Neural progenitor cell (in vitro differentiated cells): ENCODE measurements at regions not wholly inside any gene's neighbourhood (a gene's known extent, or its start where the extent isn't known, plus 50 kb on each side); places are given as distances from the start of the nearest gene placed in this dataset.

Experiments used
- DNase-seq: peaks from one replicate; pipeline ENCODE4 v3.0.0-alpha.2; 2016; ENCODE audit warnings: low spot score
- H2AFZ ChIP-seq: fragments of 200-600 bp; sonication (generic); replicated peaks from 2 replicates; pipeline ENCODE4 v1.6.1; 2016; ENCODE audit warnings: antibody characterized with exemption
- H3F3A ChIP-seq: fragments of 200-600 bp; sonication (generic); 2 replicates; pipeline ENCODE4 v1.6.1; 2016; ENCODE audit warnings: antibody characterized with exemption, low read depth
- H3K27ac ChIP-seq: fragments of 200-600 bp; sonication (generic); 2 replicates; pipeline ENCODE4 v1.5.1; 2016; ENCODE audit warnings: mild to moderate bottlenecking
- H3K27me3 ChIP-seq: fragments of 200-600 bp; sonication (generic); 2 replicates; pipeline ENCODE4 v1.6.1; 2016; ENCODE audit warnings: mild to moderate bottlenecking, moderate library complexity
- H3K36me3 ChIP-seq: fragments of 200-600 bp; sonication (generic); 2 replicates; pipeline ENCODE4 v1.5.1; 2016
- H3K4me1 ChIP-seq: fragments of 200-600 bp; sonication (generic); 2 replicates; pipeline ENCODE4 v1.6.1; 2016; ENCODE audit warnings: mixed run types
- H3K4me2 ChIP-seq: fragments of 200-600 bp; sonication (generic); 2 replicates; pipeline ENCODE4 v1.6.1; 2016
- H3K4me3 ChIP-seq: fragments of 200-600 bp; sonication (generic); 2 replicates; pipeline ENCODE4 v1.5.1; 2016
- H3K79me2 ChIP-seq: fragments of 200-600 bp; sonication (generic); 2 replicates; pipeline ENCODE4 v1.6.1; 2016; ENCODE audit warnings: low read depth
- H3K9ac ChIP-seq: fragments of 200-600 bp; sonication (generic); 2 replicates; pipeline ENCODE4 v1.6.1; 2016
- H3K9me3 ChIP-seq: fragments of 200-600 bp; sonication (generic); 2 replicates; pipeline ENCODE4 v1.5.1; 2016; ENCODE audit warnings: low read depth
- H4K20me1 ChIP-seq: fragments of 200-600 bp; sonication (generic); 2 replicates; pipeline ENCODE4 v1.6.1; 2016; ENCODE audit warnings: low read depth
- H3K27ac Mint-ChIP-seq: 3 replicates; pipeline ENCODE4 v1.8.0; 2021; ENCODE audit warnings: mixed read lengths
- H3K27me3 Mint-ChIP-seq: 2 replicates; pipeline ENCODE4 v1.8.0; 2022; ENCODE audit warnings: low read depth, mild to moderate bottlenecking, inconsistent platforms, moderate library complexity, mixed read lengths; ENCODE audit not compliant: insufficient read depth
- H3K36me3 Mint-ChIP-seq: 3 replicates; pipeline ENCODE4 v1.8.0; 2021; ENCODE audit warnings: mixed read lengths
- H3K4me1 Mint-ChIP-seq: 3 replicates; pipeline ENCODE4 v1.8.0; 2021; ENCODE audit warnings: mixed read lengths
- H3K4me3 Mint-ChIP-seq: 3 replicates; pipeline ENCODE4 v1.8.0; 2021; ENCODE audit warnings: mild to moderate bottlenecking, moderate library complexity, mixed read lengths
- H3K9me3 Mint-ChIP-seq: 3 replicates; pipeline ENCODE4 v1.8.0; 2020; ENCODE audit warnings: mixed read lengths
- EZH2 ChIP-seq: fragments of 200-600 bp; sonication (generic); IDR thresholded peaks from 2 replicates; pipeline ENCODE4 v1.6.1; 2017; ENCODE audit warnings: antibody characterized with exemption, mild to moderate bottlenecking, moderate library complexity
- EZH2phosphoT487 ChIP-seq: fragments of 200-600 bp; sonication (generic); IDR thresholded peaks from 2 replicates; pipeline ENCODE4 v1.6.1; 2017; ENCODE audit warnings: antibody characterized with exemption
- TF ChIP-seq, protein P1 (sequence below): fragments of 200-600 bp; sonication (generic); IDR thresholded peaks from 2 replicates; pipeline ENCODE4 v1.5.1; 2017; ENCODE audit warnings: antibody characterized with exemption, mild to moderate bottlenecking

GRCh38 chr3:160150066-160150465 is 75.2 kb upstream of the C3orf80 start:
- H3K4me1 Mint-ChIP-seq: peaks cover 21% of the 10 kb centered on the region
- H3K4me3 Mint-ChIP-seq: no peak overlapping the region
- H3K9me3 ChIP-seq: no peaks in the 10 kb centered on the region
- no peaks in the 10 kb centered on the region for H3K27me3 Mint-ChIP-seq
- no peaks in the 10 kb centered on the region for H3K79me2 ChIP-seq
- no peaks in the 10 kb centered on the region for H3F3A ChIP-seq
- H3K27ac ChIP-seq: no peak overlapping the region
- no peak overlapping the region for H2AFZ ChIP-seq
- H3K9ac ChIP-seq: no peak overlapping the region
- no peaks in the 10 kb centered on the region for H3K27me3 ChIP-seq
- DNase-seq: no peak
- H3K36me3 ChIP-seq: no peaks in the 10 kb centered on the region
- TF ChIP-seq EZH2phosphoT487: no peak
- TF ChIP-seq EZH2: no peak
- TF ChIP-seq, protein P1, sequence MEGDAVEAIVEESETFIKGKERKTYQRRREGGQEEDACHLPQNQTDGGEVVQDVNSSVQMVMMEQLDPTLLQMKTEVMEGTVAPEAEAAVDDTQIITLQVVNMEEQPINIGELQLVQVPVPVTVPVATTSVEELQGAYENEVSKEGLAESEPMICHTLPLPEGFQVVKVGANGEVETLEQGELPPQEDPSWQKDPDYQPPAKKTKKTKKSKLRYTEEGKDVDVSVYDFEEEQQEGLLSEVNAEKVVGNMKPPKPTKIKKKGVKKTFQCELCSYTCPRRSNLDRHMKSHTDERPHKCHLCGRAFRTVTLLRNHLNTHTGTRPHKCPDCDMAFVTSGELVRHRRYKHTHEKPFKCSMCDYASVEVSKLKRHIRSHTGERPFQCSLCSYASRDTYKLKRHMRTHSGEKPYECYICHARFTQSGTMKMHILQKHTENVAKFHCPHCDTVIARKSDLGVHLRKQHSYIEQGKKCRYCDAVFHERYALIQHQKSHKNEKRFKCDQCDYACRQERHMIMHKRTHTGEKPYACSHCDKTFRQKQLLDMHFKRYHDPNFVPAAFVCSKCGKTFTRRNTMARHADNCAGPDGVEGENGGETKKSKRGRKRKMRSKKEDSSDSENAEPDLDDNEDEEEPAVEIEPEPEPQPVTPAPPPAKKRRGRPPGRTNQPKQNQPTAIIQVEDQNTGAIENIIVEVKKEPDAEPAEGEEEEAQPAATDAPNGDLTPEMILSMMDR: no peak
- no peak overlapping the region for H3K4me2 ChIP-seq
- H3K9me3 Mint-ChIP-seq: no peaks in the 10 kb centered on the region
- no peak overlapping the region for H3K4me3 ChIP-seq
- H3K36me3 Mint-ChIP-seq: no peaks in the 10 kb centered on the region
- H3K27ac Mint-ChIP-seq: no peak overlapping the region
- H4K20me1 ChIP-seq: no peaks in the 10 kb centered on the region
- H3K4me1 ChIP-seq: no peaks in the 10 kb centered on the region

- no peaks in the 10 kb centered on the region for H3K27me3 ChIP-seq
- H2AFZ ChIP-seq: no peak overlapping the region
- H3K4me1 Mint-ChIP-seq: peaks cover 21% of the 10 kb centered on the region
- H3K4me2 ChIP-seq: no peak overlapping the region
- TF ChIP-seq EZH2: no peak
- TF ChIP-seq, protein P1: no peak
- TF ChIP-seq EZH2phosphoT487: no peak
- H3K9me3 Mint-ChIP-seq: peaks cover under 1% of the 10 kb centered on the region
- no peak for DNase-seq
- H3F3A ChIP-seq: no peaks in the 10 kb centered on the region
- H3K36me3 ChIP-seq: no peaks in the 10 kb centered on the region
- no peak overlapping the region for H3K27ac Mint-ChIP-seq
- H3K4me1 ChIP-seq: no peaks in the 10 kb centered on the region
- no peak overlapping the region for H3K9ac ChIP-seq
- no peaks in the 10 kb centered on the region for H3K79me2 ChIP-seq
- no peaks in the 10 kb centered on the region for H3K27me3 Mint-ChIP-seq
- H3K36me3 Mint-ChIP-seq: no peaks in the 10 kb centered on the region
- H3K27ac ChIP-seq: no peak overlapping the region
- no peaks in the 10 kb centered on the region for H3K9me3 ChIP-seq
- no peak overlapping the region for H3K4me3 ChIP-seq
- H3K4me3 Mint-ChIP-seq: no peak overlapping the region
- H4K20me1 ChIP-seq: no peaks in the 10 kb centered on the region
Observed at GRCh38 chr3:160150525-160150924, 74.7 kb upstream of the C3orf80 start.

DNA sequence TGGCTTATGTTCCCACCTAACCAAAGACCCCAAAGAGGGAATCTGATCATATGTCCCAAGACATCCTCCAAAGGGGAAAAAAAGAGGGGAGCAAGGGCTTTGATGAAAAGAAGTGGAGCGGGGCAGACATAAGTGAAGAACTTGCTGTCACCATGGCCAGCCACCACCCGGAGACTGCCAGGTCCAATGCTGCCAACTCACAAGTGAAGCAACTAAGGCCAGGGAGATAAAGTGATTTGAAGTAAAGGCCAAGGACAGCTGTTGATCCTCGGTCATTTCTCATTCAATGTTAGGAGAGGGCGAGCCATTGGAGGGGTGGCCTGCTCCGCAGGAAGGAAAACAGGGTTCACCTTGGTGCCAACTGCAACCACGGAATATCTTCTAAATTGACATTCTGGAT is 72.6 kb upstream of the C3orf80 start:
- Mint-ChIP-seq H3K4me3 (no peak overlapping the region), H3K9me3 (peaks cover 2% of the 10 kb centered on the region), H3K4me1 (peaks cover 21% of the 10 kb centered on the region), H3K27ac (no peak overlapping the region), H3K36me3 (no peaks in the 10 kb centered on the region), H3K27me3 (no peaks in the 10 kb centered on the region)
- H3K9me3 ChIP-seq: no peaks in the 10 kb centered on the region
- H3K79me2 ChIP-seq: no peaks in the 10 kb centered on the region
- no peaks in the 10 kb centered on the region for H4K20me1 ChIP-seq
- no peaks in the 10 kb centered on the region for H3K36me3 ChIP-seq
- no peaks in the 10 kb centered on the region for H3F3A ChIP-seq
- H3K4me3 ChIP-seq: no peak overlapping the region
- no peak overlapping the region for H2AFZ ChIP-seq
- H3K27me3 ChIP-seq: no peaks in the 10 kb centered on the region
- H3K4me2 ChIP-seq: no peak overlapping the region
- no peak for DNase-seq
- no peak overlapping the region for H3K27ac ChIP-seq
- no peak overlapping the region for H3K9ac ChIP-seq
- no peak for TF ChIP-seq EZH2
- no peak for TF ChIP-seq EZH2phosphoT487
- TF ChIP-seq, protein P1: no peak
- no peaks in the 10 kb centered on the region for H3K4me1 ChIP-seq
